ENCODE measurements at regions not wholly inside any gene's neighbourhood (a gene's known extent, or its start where the extent isn't known, plus 50 kb on each side); places are given as distances from the start of the nearest gene placed in this dataset.

- no peak overlapping the region for H3K4me3 Mint-ChIP-seq
- TF ChIP-seq, protein P1, sequence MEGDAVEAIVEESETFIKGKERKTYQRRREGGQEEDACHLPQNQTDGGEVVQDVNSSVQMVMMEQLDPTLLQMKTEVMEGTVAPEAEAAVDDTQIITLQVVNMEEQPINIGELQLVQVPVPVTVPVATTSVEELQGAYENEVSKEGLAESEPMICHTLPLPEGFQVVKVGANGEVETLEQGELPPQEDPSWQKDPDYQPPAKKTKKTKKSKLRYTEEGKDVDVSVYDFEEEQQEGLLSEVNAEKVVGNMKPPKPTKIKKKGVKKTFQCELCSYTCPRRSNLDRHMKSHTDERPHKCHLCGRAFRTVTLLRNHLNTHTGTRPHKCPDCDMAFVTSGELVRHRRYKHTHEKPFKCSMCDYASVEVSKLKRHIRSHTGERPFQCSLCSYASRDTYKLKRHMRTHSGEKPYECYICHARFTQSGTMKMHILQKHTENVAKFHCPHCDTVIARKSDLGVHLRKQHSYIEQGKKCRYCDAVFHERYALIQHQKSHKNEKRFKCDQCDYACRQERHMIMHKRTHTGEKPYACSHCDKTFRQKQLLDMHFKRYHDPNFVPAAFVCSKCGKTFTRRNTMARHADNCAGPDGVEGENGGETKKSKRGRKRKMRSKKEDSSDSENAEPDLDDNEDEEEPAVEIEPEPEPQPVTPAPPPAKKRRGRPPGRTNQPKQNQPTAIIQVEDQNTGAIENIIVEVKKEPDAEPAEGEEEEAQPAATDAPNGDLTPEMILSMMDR (conservative IDR thresholded peaks at IDR 0.05): no peak
- no peaks in the 10 kb centered on the region for H3K36me3 Mint-ChIP-seq (ENCODE audit: insufficient read depth in 1 of 3, low read depth in 3 of 3)
- no peak overlapping the region for H3K14ac ChIP-seq (ENCODE audit: insufficient read depth, low read length)
- H3K27ac ChIP-seq (ENCODE audit: insufficient read length, low read depth, low read length): no peak overlapping the region
- no peaks in the 10 kb centered on the region for H3K4me1 ChIP-seq (ENCODE audit: insufficient read depth, low read length)
- H2BK15ac ChIP-seq (ENCODE audit: low read depth, low read length): no peak overlapping the region
- H4K8ac ChIP-seq (replicated peaks; ENCODE audit: insufficient read length, low read depth, low read length): no peak overlapping the region
- no peak overlapping the region for H2BK12ac ChIP-seq (ENCODE audit: insufficient read length, low read depth, low read length)
- H3K56ac ChIP-seq (ENCODE audit: insufficient read length, low read depth, low read length): no peak overlapping the region
- no peak overlapping the region for H3K27ac Mint-ChIP-seq
- H3K9me3 ChIP-seq (ENCODE audit: control insufficient read depth, low read depth, low read length): no peaks in the 10 kb centered on the region
- H3K27me3 Mint-ChIP-seq (ENCODE audit: low read depth): no peaks in the 10 kb centered on the region
- no peaks in the 10 kb centered on the region for H4K20me1 ChIP-seq (ENCODE audit: control insufficient read depth, insufficient read depth, insufficient read length)
- H2BK120ac ChIP-seq (ENCODE audit: low read depth, low read length, poor library complexity, severe bottlenecking): no peak overlapping the region
- no peaks in the 10 kb centered on the region for H3K79me1 ChIP-seq (ENCODE audit: insufficient read depth, low read depth, low read length, poor library complexity, severe bottlenecking)
- H3K4me1 Mint-ChIP-seq: no peaks in the 10 kb centered on the region
- no peaks in the 10 kb centered on the region for H3K27me3 ChIP-seq (ENCODE audit: insufficient read depth, low read length)
- H3K4me2 ChIP-seq (ENCODE audit: insufficient read depth, insufficient read length, low read length): no peak overlapping the region
- WGBS (ENCODE audit: extremely low coverage, insufficient read length, low lambda C conversion rate): no CpG with 5 or more reads among the region's 2 CpGs
- no peak overlapping the region for H2AK5ac ChIP-seq (ENCODE audit: insufficient read length, low read length)
- no peak overlapping the region for H3T11ph ChIP-seq (ENCODE audit: low read length)
- H3K18ac ChIP-seq (ENCODE audit: insufficient read length, low read depth, low read length): no peak overlapping the region
- no peaks in the 10 kb centered on the region for H3K9me3 Mint-ChIP-seq
- H4K5ac ChIP-seq (ENCODE audit: insufficient read length, low read depth, low read length): no peak overlapping the region
- H4K91ac ChIP-seq (ENCODE audit: insufficient read length, low read depth, low read length): no peak overlapping the region
- no peak for DNase-seq
- no peak overlapping the region for H3K23ac ChIP-seq (ENCODE audit: insufficient read length, low read depth, low read length)
- no peak overlapping the region for H3K9ac ChIP-seq (ENCODE audit: extremely low read depth, insufficient read length, low read length)
- no peak overlapping the region for H2BK5ac ChIP-seq (ENCODE audit: insufficient read length, low read length)
- H3K23me2 ChIP-seq (ENCODE audit: insufficient read length, low read depth, low read length, poor library complexity, severe bottlenecking): no peaks in the 10 kb centered on the region
- H2BK20ac ChIP-seq (ENCODE audit: low read depth, low read length, poor library complexity, severe bottlenecking): no peak overlapping the region
- no peak overlapping the region for H2AFZ ChIP-seq (ENCODE audit: low read length)
- no peaks in the 10 kb centered on the region for H3K79me2 ChIP-seq (ENCODE audit: insufficient read depth, low read length)
- no peak overlapping the region for H3K4ac ChIP-seq (ENCODE audit: low read depth, low read length)
Observed at GRCh38 chr4:58475097-58475496, 1364.9 kb upstream of the IGFBP7 start.
